A549 (cell line): ENCODE measurements at regions not wholly inside any gene's neighbourhood (a gene's known extent, or its start where the extent isn't known, plus 50 kb on each side); places are given as distances from the start of the nearest gene placed in this dataset.
"Not testable (repeated sequence)": the region's sequence is repeated elsewhere in the genome, so short reads cannot be mapped to it uniquely, and the experiment has no call there.

Source experiments
- ATAC-seq, 2 experiments: fragments of 200-7000 bp in 1 of 2; fragments of >200 bp in 1 of 2; cut with Nextera tagmentation in 1 of 2; cut with Tn5 transposase in 1 of 2; 3 replicates each; pipeline versions ENCODE4 v1.8.0 to v1.9.1; 2018 to 2020; ENCODE audit warnings: mild to moderate bottlenecking in 1 of 2, moderate library complexity in 1 of 2
- CTCF ChIA-PET: fragments of 300-600 bp; sonication (Branson Sonifier 250); formaldehyde crosslinking; extraction: SDS; loops from one replicate; lab custom pipeline; 2021; ENCODE audit warnings: antibody characterized with exemption, inconsistent platforms; lab: Yijun Ruan, JAX
- POLR2A ChIA-PET: fragments of 350-600 bp; formaldehyde crosslinking; extraction: SDS; loops from one replicate; lab custom pipeline; 2021; ENCODE audit warnings: antibody characterized with exemption, inconsistent platforms; lab: Yijun Ruan, JAX
- DNase-seq, 2 experiments: peaks; one replicate each; pipeline versions ENCODE4 v3.0.0 to v3.0.0-alpha.2; 2011 to 2016; ENCODE audit warnings: low read depth in 1 of 2, low spot score in 1 of 2
- FAIRE-seq: peaks from 2 replicates; lab custom pipeline; 2011; peaks lifted over from hg19 to GRCh38; lab: Jason Lieb, UNC
- H3K27ac ChIP-seq, 2 experiments: fragments of >200 bp; sonication (Bioruptor Twin); formaldehyde crosslinking; 3 replicates each; pipeline ENCODE4 v1.5.1; 2016 to 2017
- H3K4me1 ChIP-seq: fragments of >200 bp; sonication (Bioruptor Twin); formaldehyde crosslinking; 3 replicates; pipeline ENCODE4 v1.6.1; 2016
- H3K4me2 ChIP-seq: fragments of >200 bp; sonication (Bioruptor Twin); formaldehyde crosslinking; 3 replicates; pipeline ENCODE4 v1.6.1; 2016
- H3K4me3 ChIP-seq: fragments of >200 bp; sonication (Bioruptor Twin); formaldehyde crosslinking; 3 replicates; pipeline ENCODE4 v1.5.1; 2016
- H3K9me3 ChIP-seq: fragments of >200 bp; sonication (Bioruptor Twin); formaldehyde crosslinking; 3 replicates; pipeline ENCODE4 v1.6.1; 2016
- CBX8 ChIP-seq: fragments of 200-600 bp; sonication (generic); IDR thresholded peaks from 2 replicates; pipeline ENCODE4 v1.6.1; 2016
- CEBPB ChIP-seq, 2 experiments: fragments of >200 bp in 1 of 2; sonication (Bioruptor Twin) in 1 of 2; formaldehyde crosslinking in 1 of 2; IDR thresholded peaks; 2 replicates each; pipeline ENCODE4 v1.6.1; 2012 to 2016
- ESRRA ChIP-seq: fragments of 150-350 bp; IDR thresholded peaks from 2 replicates; pipeline ENCODE4 v1.6.1; 2014; ENCODE audit warnings: mild to moderate bottlenecking, low read length, borderline replicate concordance
- FOSL2 ChIP-seq, 2 experiments: fragments of 450-650 bp in 1 of 2; fragments of >200 bp in 1 of 2; sonication (Bioruptor Twin) in 1 of 2; formaldehyde crosslinking; IDR thresholded peaks; 2 replicates each; pipeline versions ENCODE4 v1.5.0 to v1.6.1; 2016 to 2020; ENCODE audit warnings: mild to moderate bottlenecking in 1 of 2, moderate library complexity in 1 of 2
- GATA3 ChIP-seq: IDR thresholded peaks from 2 replicates; pipeline ENCODE4 v1.6.1; 2012; ENCODE audit warnings: borderline replicate concordance
- JUN ChIP-seq, 2 experiments: fragments of >200 bp; sonication (Bioruptor Twin); formaldehyde crosslinking; IDR thresholded peaks; 2 replicates in 1 of 2; 3 replicates in 1 of 2; pipeline ENCODE4 v1.6.1; 2016 to 2017
- KDM1A ChIP-seq: fragments of 200-600 bp; sonication (generic); IDR thresholded peaks from 2 replicates; pipeline ENCODE4 v1.6.1; 2016; ENCODE audit warnings: low read depth, mild to moderate bottlenecking
- MAFK ChIP-seq: fragments of 450-650 bp; IDR thresholded peaks from 2 replicates; pipeline ENCODE4 v1.6.1; 2014; ENCODE audit not compliant: partially characterized antibody
- MAZ ChIP-seq: fragments of 150-350 bp; IDR thresholded peaks from 2 replicates; pipeline ENCODE4 v1.6.1; 2014; ENCODE audit warnings: antibody characterized with exemption, low read depth, low read length, borderline replicate concordance
- POLR2A ChIP-seq: IDR thresholded peaks from 2 replicates; pipeline ENCODE4 v1.6.1; 2012; ENCODE audit warnings: mild to moderate bottlenecking, low read length
- RAD21 ChIP-seq, 2 experiments: fragments of >200 bp in 1 of 2; sonication (Bioruptor Twin) in 1 of 2; formaldehyde crosslinking in 1 of 2; IDR thresholded peaks in 1 of 2; conservative IDR thresholded peaks in 1 of 2; 2 replicates in 1 of 2; 3 replicates in 1 of 2; pipeline ENCODE4 v1.6.1; 2012 to 2018; ENCODE audit warnings: inconsistent platforms in 1 of 2
- SMC3 ChIP-seq: fragments of >200 bp; sonication (Bioruptor Twin); formaldehyde crosslinking; IDR thresholded peaks from 3 replicates; pipeline ENCODE4 v1.6.1; 2018; ENCODE audit warnings: inconsistent platforms
- ZFP36 ChIP-seq: fragments of 450-650 bp; IDR thresholded peaks from 2 replicates; pipeline ENCODE4 v1.6.1; 2014; ENCODE audit warnings: borderline replicate concordance; ENCODE audit not compliant: partially characterized antibody
- WGBS: methylation state at CpG from one replicate; pipeline ENCODE4 v1.1.6; 2017; ENCODE audit errors: missing lambda C conversion rate; 5-methylcytosine and 5-hydroxymethylcytosine counted together
- TF ChIP-seq, protein P1 (sequence below): fragments of 200-600 bp; sonication (generic); IDR thresholded peaks from 2 replicates; pipeline ENCODE4 v1.6.1; 2016; ENCODE audit warnings: antibody characterized with exemption, mild to moderate bottlenecking, moderate library complexity
- TF ChIP-seq, protein P2 (sequence below): fragments of 250-450 bp; sonication (Bioruptor Pico); IDR thresholded peaks from 2 replicates; pipeline ENCODE4 v1.5.0; 2020; ENCODE audit warnings: low read depth, mild to moderate bottlenecking, moderate library complexity
- TF ChIP-seq, protein P3 (sequence below): fragments of 250-450 bp; sonication (Bioruptor Pico); IDR thresholded peaks from 2 replicates; pipeline ENCODE4 v1.5.0; 2021; ENCODE audit warnings: mild to moderate bottlenecking, moderate library complexity, borderline replicate concordance
- TF ChIP-seq, protein P4 (sequence below): IDR thresholded peaks from 2 replicates; pipeline ENCODE4 v1.6.1; 2012; ENCODE audit warnings: low read depth, borderline replicate concordance

DNA sequence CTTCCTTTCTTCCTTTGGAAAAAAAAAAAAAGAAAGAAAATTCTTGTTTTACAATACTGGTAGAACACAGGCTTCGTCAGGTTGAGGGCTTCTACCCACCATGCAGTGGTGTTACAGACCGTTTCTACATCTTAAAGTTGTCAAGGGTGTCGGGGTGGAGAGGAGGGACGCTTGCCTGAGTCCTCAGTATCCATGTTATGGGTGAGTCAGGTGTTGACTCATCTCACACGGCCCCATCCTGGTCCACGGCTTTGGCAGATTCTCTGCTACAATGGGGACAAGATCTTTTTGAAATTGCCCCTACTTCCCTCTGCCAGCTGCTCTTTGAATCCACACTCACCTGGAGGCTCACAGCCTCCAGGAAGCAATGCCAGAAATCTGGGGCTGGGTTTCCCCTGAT lies 310.3 kb upstream of the ZFP42 start:
- H3K27ac ChIP-seq: no peak overlapping the region
- no peaks in the 10 kb centered on the region for H3K9me3 ChIP-seq
- FAIRE-seq (no peak), ATAC-seq (peak in 1 of 2 experiments; percentile 33; a peak in 1 of 6 replicates), DNase-seq (peak in 1 of 2 experiments; percentile 6)
- ChIA-PET POLR2A (no interaction called here), CTCF (no interaction called here)
- H3K4me3 ChIP-seq: no peak overlapping the region
- WGBS: 9% methylated on average over 6 of the region's 6 CpGs
- H3K4me1 ChIP-seq: no peaks in the 10 kb centered on the region
- TF ChIP-seq, protein P1, sequence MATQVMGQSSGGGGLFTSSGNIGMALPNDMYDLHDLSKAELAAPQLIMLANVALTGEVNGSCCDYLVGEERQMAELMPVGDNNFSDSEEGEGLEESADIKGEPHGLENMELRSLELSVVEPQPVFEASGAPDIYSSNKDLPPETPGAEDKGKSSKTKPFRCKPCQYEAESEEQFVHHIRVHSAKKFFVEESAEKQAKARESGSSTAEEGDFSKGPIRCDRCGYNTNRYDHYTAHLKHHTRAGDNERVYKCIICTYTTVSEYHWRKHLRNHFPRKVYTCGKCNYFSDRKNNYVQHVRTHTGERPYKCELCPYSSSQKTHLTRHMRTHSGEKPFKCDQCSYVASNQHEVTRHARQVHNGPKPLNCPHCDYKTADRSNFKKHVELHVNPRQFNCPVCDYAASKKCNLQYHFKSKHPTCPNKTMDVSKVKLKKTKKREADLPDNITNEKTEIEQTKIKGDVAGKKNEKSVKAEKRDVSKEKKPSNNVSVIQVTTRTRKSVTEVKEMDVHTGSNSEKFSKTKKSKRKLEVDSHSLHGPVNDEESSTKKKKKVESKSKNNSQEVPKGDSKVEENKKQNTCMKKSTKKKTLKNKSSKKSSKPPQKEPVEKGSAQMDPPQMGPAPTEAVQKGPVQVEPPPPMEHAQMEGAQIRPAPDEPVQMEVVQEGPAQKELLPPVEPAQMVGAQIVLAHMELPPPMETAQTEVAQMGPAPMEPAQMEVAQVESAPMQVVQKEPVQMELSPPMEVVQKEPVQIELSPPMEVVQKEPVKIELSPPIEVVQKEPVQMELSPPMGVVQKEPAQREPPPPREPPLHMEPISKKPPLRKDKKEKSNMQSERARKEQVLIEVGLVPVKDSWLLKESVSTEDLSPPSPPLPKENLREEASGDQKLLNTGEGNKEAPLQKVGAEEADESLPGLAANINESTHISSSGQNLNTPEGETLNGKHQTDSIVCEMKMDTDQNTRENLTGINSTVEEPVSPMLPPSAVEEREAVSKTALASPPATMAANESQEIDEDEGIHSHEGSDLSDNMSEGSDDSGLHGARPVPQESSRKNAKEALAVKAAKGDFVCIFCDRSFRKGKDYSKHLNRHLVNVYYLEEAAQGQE: no peak
- TF ChIP-seq CEBPB (IDR thresholded peaks at IDR 0.05) (no peak), FOSL2 (IDR thresholded peaks at IDR 0.05) (no peak), FOSL2 (CRISPR knock-in tag; IDR thresholded peaks at IDR 0.05) (no peak), GATA3 (no peak), JUN (IDR thresholded peaks at IDR 0.05) (no peak)
- TF ChIP-seq, protein P2, sequence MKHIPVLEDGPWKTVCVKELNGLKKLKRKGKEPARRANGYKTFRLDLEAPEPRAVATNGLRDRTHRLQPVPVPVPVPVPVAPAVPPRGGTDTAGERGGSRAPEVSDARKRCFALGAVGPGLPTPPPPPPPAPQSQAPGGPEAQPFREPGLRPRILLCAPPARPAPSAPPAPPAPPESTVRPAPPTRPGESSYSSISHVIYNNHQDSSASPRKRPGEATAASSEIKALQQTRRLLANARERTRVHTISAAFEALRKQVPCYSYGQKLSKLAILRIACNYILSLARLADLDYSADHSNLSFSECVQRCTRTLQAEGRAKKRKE: no peak
- H3K4me2 ChIP-seq: peak overlapping the region; percentile 50

DNA sequence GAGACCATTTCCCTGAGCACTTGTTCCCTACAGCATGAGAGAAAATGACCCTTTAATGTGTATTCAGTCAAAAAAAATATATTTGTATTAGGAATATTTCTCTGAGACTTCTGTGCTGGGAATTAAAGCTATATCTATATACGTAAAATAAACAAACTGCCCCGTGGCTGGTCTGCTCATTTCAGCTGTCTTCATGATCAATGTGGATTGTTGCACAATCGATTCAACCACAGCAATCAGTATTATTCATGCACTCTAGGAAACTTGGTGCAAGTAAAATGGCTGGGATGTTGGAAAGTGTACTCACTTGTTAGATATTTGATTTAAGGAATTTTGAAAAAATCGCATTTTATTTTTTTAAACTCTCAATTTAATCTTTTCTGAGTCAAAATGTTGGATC lies 307.9 kb upstream of the ZFP42 start:
- H3K4me3 ChIP-seq: no peak overlapping the region
- H3K4me1 ChIP-seq: no peaks in the 10 kb centered on the region
- ATAC-seq: no peak
- no peak for FAIRE-seq
- POLR2A ChIA-PET: no interaction called here
- no peak for TF ChIP-seq KDM1A
- no peak for TF ChIP-seq ESRRA
- no peak for TF ChIP-seq SMC3
- TF ChIP-seq CEBPB (IDR thresholded peaks at IDR 0.05): 0 out of 4 replicates have a peak, but pooled peaks of 1 of the 2 experiments have one; percentile 17
- no peak for TF ChIP-seq ZFP36
- no peak for TF ChIP-seq CBX8
- TF ChIP-seq RAD21 (conservative IDR thresholded peaks at IDR 0.05 in 1 of 2, IDR thresholded peaks at IDR 0.05 in 1 of 2): no peak
- TF ChIP-seq, all 56 proteins: peak for 1
- no peak for DNase-seq
- Histone ChIP-seq H3K27ac (no peak overlapping the region), H3K4me2 (no peak overlapping the region), H3K9me3 (no peaks in the 10 kb centered on the region)
- WGBS: 55% methylated on average over 4 of the region's 4 CpGs
- CTCF ChIA-PET: interaction anchor here (0.6 kb wide), 1 partner anchor 13 kb away, joined by 3 read pairs; no protein-coding TSS in a partner anchor

DNA sequence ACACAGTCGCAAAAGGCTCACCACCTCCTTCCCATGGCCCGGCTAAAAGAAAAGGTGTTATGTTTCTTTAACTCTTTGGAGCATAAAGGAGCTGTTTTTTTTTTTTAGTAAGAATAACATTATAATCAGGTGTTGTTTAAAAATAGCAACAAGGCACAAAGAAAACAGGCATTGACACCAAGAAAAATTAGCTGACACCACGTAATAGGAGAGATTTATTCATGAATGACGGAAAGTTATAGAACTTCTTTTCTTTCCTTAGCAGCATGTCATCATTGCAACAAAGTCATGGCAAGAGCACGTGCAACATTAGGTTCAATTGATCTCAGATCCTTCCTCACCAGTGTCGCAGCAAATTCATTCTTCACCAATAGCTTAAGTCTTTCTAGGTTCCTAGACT lies 302.9 kb upstream of the ZFP42 start:
- POLR2A ChIA-PET: no interaction called here
- no peak for DNase-seq
- H3K4me1 ChIP-seq: no peaks in the 10 kb centered on the region
- CTCF ChIA-PET: no interaction called here
- no peak overlapping the region for H3K27ac ChIP-seq
- no peak overlapping the region for H3K4me2 ChIP-seq
- H3K4me3 ChIP-seq: no peak overlapping the region
- no peak for FAIRE-seq
- H3K9me3 ChIP-seq: no peaks in the 10 kb centered on the region
- no peak for ATAC-seq
- WGBS: 64% methylated on average over 6 of the region's 6 CpGs
- TF ChIP-seq MAZ (no peak), POLR2A (no peak), MAFK (peak; percentile 49)
- TF ChIP-seq, protein P3, sequence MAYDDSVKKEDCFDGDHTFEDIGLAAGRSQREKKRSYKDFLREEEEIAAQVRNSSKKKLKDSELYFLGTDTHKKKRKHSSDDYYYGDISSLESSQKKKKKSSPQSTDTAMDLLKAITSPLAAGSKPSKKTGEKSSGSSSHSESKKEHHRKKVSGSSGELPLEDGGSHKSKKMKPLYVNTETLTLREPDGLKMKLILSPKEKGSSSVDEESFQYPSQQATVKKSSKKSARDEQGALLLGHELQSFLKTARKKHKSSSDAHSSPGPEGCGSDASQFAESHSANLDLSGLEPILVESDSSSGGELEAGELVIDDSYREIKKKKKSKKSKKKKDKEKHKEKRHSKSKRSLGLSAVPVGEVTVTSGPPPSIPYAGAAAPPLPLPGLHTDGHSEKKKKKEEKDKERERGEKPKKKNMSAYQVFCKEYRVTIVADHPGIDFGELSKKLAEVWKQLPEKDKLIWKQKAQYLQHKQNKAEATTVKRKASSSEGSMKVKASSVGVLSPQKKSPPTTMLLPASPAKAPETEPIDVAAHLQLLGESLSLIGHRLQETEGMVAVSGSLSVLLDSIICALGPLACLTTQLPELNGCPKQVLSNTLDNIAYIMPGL (CRISPR knock-in tag): no peak
- TF ChIP-seq, protein P4, sequence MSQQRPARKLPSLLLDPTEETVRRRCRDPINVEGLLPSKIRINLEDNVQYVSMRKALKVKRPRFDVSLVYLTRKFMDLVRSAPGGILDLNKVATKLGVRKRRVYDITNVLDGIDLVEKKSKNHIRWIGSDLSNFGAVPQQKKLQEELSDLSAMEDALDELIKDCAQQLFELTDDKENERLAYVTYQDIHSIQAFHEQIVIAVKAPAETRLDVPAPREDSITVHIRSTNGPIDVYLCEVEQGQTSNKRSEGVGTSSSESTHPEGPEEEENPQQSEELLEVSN: no peak

DNA sequence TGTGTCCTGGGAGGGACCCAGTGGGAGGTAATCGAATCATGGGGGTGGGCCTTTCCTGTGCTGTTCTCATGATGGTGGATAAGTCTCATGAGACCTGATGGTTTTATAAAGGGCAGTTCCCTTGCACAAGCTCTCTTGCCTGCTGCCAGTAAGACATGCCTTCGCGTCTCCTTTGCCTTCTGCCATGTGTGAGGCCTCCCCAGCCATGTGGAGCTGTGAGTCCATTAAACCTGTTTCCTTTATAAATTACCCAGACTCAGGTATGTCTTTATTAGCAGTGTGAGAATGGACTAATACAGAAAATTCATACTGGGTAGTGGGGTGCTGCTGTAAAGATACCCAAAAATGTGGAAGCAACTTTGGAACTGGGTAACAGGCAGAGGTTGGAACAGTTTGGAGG lies 300.0 kb upstream of the ZFP42 start:
- FAIRE-seq, H3K4me2 ChIP-seq, POLR2A ChIA-PET, DNase-seq, H3K4me3 ChIP-seq, CTCF ChIA-PET, ATAC-seq, H3K4me1 ChIP-seq, H3K9me3 ChIP-seq, H3K27ac ChIP-seq: not testable (repeated sequence)
- 73% methylated on average over 3 of the region's 3 CpGs for WGBS
